SK-N-SH treated with all-trans-retinoic acid at 6 μM for 48 hours (cell line): ENCODE measurements at regions not wholly inside any gene's neighbourhood (a gene's known extent, or its start where the extent isn't known, plus 50 kb on each side); places are given as distances from the start of the nearest gene placed in this dataset.

ENCODE experiments used
- ATAC-seq: fragments of 200-7000 bp; cut with Tn5 transposase; 3 replicates; pipeline ENCODE4 v1.9.1; 2020; ENCODE audit warnings: mild to moderate bottlenecking, moderate library complexity
- ARNTL ChIP-seq: fragments of 450-650 bp; formaldehyde crosslinking; IDR thresholded peaks from 2 replicates; pipeline ENCODE4 v1.5.0; 2020; ENCODE audit warnings: low read depth, mild to moderate bottlenecking, moderate library complexity, borderline replicate concordance
- BACH2 ChIP-seq: fragments of 250-450 bp; sonication (Bioruptor Pico); IDR thresholded peaks from 2 replicates; pipeline ENCODE4 v1.9.0; 2021; ENCODE audit warnings: mild to moderate bottlenecking, borderline replicate concordance
- CREB5 ChIP-seq: fragments of 250-450 bp; sonication (Bioruptor Pico); IDR thresholded peaks from 2 replicates; pipeline ENCODE4 v1.5.1; 2020; ENCODE audit warnings: low read depth, mild to moderate bottlenecking, moderate library complexity
- CSDC2 ChIP-seq: fragments of 250-450 bp; sonication (Bioruptor Pico); IDR thresholded peaks from 2 replicates; pipeline ENCODE4 v1.5.0; 2020; ENCODE audit warnings: mild to moderate bottlenecking, moderate library complexity
- CSRNP3 ChIP-seq: fragments of 250-450 bp; sonication (Bioruptor Pico); IDR thresholded peaks from 2 replicates; pipeline ENCODE4 v1.5.1; 2021; ENCODE audit warnings: mild to moderate bottlenecking, moderate library complexity
- ESRRG ChIP-seq: fragments of 250-450 bp; sonication (Bioruptor Pico); IDR thresholded peaks from 2 replicates; pipeline ENCODE4 v1.6.1; 2021; ENCODE audit warnings: mild to moderate bottlenecking
- GLIS3 ChIP-seq: fragments of 250-450 bp; sonication (Bioruptor Pico); IDR thresholded peaks from 2 replicates; pipeline ENCODE4 v1.5.0; 2020; ENCODE audit warnings: mild to moderate bottlenecking, moderate library complexity
- ISL1 ChIP-seq: fragments of 250-450 bp; sonication (Bioruptor Pico); IDR thresholded peaks from 2 replicates; pipeline ENCODE4 v2.1.2; 2022; ENCODE audit warnings: mild to moderate bottlenecking, moderate library complexity
- OSR1 ChIP-seq: fragments of 250-450 bp; sonication (Bioruptor Pico); IDR thresholded peaks from 2 replicates; pipeline ENCODE4 v1.8.0; 2022; ENCODE audit warnings: moderate library complexity, mild to moderate bottlenecking, inconsistent platforms
- POU6F1 ChIP-seq: fragments of 250-450 bp; sonication (Bioruptor Pico); IDR thresholded peaks from 2 replicates; pipeline ENCODE4 v1.8.0; 2021; ENCODE audit warnings: low read depth, mild to moderate bottlenecking, moderate library complexity, borderline replicate concordance
- PPARA ChIP-seq: fragments of 250-450 bp; sonication (Bioruptor Pico); IDR thresholded peaks from 2 replicates; pipeline ENCODE4 v1.5.0; 2020; ENCODE audit warnings: mild to moderate bottlenecking, borderline replicate concordance
- RARB ChIP-seq: fragments of 250-450 bp; sonication (Bioruptor Pico); IDR thresholded peaks from 2 replicates; pipeline ENCODE4 v1.8.0; 2021; ENCODE audit warnings: mild to moderate bottlenecking, moderate library complexity
- SNAI2 ChIP-seq: fragments of 250-450 bp; sonication (Bioruptor Pico); IDR thresholded peaks from 2 replicates; pipeline ENCODE4 v1.5.0; 2020; ENCODE audit warnings: mild to moderate bottlenecking, moderate library complexity
- TCF4 ChIP-seq: fragments of 250-450 bp; sonication (Bioruptor Pico); IDR thresholded peaks from 2 replicates; pipeline ENCODE4 v1.8.0; 2021; ENCODE audit warnings: mild to moderate bottlenecking, moderate library complexity, borderline replicate concordance
- TOX ChIP-seq: fragments of 250-450 bp; sonication (Bioruptor Pico); IDR thresholded peaks from 2 replicates; pipeline ENCODE4 v1.8.0; 2021; ENCODE audit warnings: mild to moderate bottlenecking, moderate library complexity, borderline replicate concordance
- TSHZ2 ChIP-seq: fragments of 250-450 bp; sonication (Bioruptor Pico); IDR thresholded peaks from 2 replicates; pipeline ENCODE4 v1.5.0; 2020; ENCODE audit warnings: mild to moderate bottlenecking, moderate library complexity
- ZC3H10 ChIP-seq: fragments of 250-450 bp; sonication (Bioruptor Pico); IDR thresholded peaks from 2 replicates; pipeline ENCODE4 v1.5.1; 2021; ENCODE audit warnings: mild to moderate bottlenecking, moderate library complexity
- ZFP30 ChIP-seq: fragments of 450-650 bp; formaldehyde crosslinking; IDR thresholded peaks from 2 replicates; pipeline ENCODE4 v1.5.0; 2022; ENCODE audit warnings: mild to moderate bottlenecking, moderate library complexity
- ZNF565 ChIP-seq: fragments of 450-650 bp; formaldehyde crosslinking; conservative IDR thresholded peaks from 2 replicates; pipeline ENCODE4 v1.5.0; 2020; ENCODE audit warnings: low read depth, mild to moderate bottlenecking, moderate library complexity
- ZNF70 ChIP-seq: fragments of 450-650 bp; formaldehyde crosslinking; IDR thresholded peaks from 2 replicates; pipeline ENCODE4 v1.5.0; 2020; ENCODE audit warnings: mild to moderate bottlenecking, moderate library complexity
- ZNF8 ChIP-seq: fragments of 450-650 bp; formaldehyde crosslinking; IDR thresholded peaks from 2 replicates; pipeline ENCODE4 v1.5.0; 2020; ENCODE audit warnings: mild to moderate bottlenecking, moderate library complexity

- TF ChIP-seq ZNF8: no peak
- TF ChIP-seq TSHZ2: no peak
- TF ChIP-seq POU6F1 (CRISPR knock-in tag): no peak
- TF ChIP-seq TCF4: no peak
- no peak for TF ChIP-seq SNAI2 (CRISPR knock-in tag)
- TF ChIP-seq ZNF70 (CRISPR knock-in tag): no peak
- TF ChIP-seq RARB (CRISPR knock-in tag): no peak
- TF ChIP-seq ZNF565 (CRISPR knock-in tag): no peak
- no peak for TF ChIP-seq ISL1
- TF ChIP-seq OSR1: no peak
- TF ChIP-seq CREB5 (CRISPR knock-in tag): no peak
- no peak for TF ChIP-seq CSRNP3 (CRISPR knock-in tag)
- TF ChIP-seq ZFP30 (CRISPR knock-in tag): no peak
- TF ChIP-seq TOX: no peak
- no peak for TF ChIP-seq CSDC2 (CRISPR knock-in tag)
- no peak for TF ChIP-seq ARNTL (CRISPR knock-in tag)
- TF ChIP-seq ZC3H10: no peak
- TF ChIP-seq, all 23 proteins: peak for 0
- ATAC-seq: no peak
These were observed 151.9 kb downstream of the SPATA31D1 start for GRCh38 chr9:82140471-82140870.

GRCh38 chr9:82144803-82145202 lies 156.2 kb downstream of the SPATA31D1 start:
- ATAC-seq: no peak
- no peak for TF ChIP-seq ZFP30 (CRISPR knock-in tag)
- no peak for TF ChIP-seq TSHZ2
- TF ChIP-seq BACH2 (CRISPR knock-in tag): no peak
- TF ChIP-seq ZNF565 (CRISPR knock-in tag): no peak
- TF ChIP-seq RARB (CRISPR knock-in tag): no peak
- TF ChIP-seq ZNF8: no peak
- TF ChIP-seq PPARA (CRISPR knock-in tag): no peak

GRCh38 chr9:82146677-82147076 lies 158.1 kb downstream of the SPATA31D1 start:
- TF ChIP-seq ESRRG (no peak), CSDC2 (CRISPR knock-in tag) (no peak), GLIS3 (CRISPR knock-in tag) (no peak), TSHZ2 (no peak), RARB (CRISPR knock-in tag) (no peak), TCF4 (no peak), ZC3H10 (no peak), PPARA (CRISPR knock-in tag) (no peak), CREB5 (CRISPR knock-in tag) (no peak), CSRNP3 (CRISPR knock-in tag) (no peak), ISL1 (no peak)
- TF ChIP-seq, all 23 proteins: peak for 0
- no peak for ATAC-seq
